HG02943 (cell line): ENCODE measurements at regions not wholly inside any gene's neighbourhood (a gene's known extent, or its start where the extent isn't known, plus 50 kb on each side); places are given as distances from the start of the nearest gene placed in this dataset.

Experiments used
- ATAC-seq: cut with Tn5 transposase; IDR thresholded peaks from one replicate; pipeline ENCODE4 v1.9.1; 2021; ENCODE audit warnings: mild to moderate bottlenecking, low read depth, moderate library complexity; ENCODE audit not compliant: unreplicated experiment

DNA sequence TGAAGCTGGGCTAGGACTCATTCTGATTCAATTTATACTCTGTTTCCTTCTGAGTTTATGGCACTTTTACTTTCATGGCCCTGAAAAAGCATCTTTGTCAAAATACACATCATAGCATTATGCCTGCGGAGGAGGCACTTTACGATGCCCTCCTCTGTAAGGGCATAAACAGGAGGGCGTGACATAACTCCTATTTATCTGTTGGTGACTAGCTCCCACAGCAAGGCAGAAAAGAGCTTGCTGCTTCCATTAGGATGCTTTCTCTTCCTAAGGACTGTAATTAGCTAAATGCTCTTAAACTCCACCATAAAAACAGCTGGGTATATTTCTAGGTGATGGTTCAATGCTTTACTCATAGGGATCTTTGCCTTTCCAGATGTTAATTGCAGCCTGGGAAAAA, 315.2 kb upstream of the GHITM start:
- no peak for ATAC-seq

DNA sequence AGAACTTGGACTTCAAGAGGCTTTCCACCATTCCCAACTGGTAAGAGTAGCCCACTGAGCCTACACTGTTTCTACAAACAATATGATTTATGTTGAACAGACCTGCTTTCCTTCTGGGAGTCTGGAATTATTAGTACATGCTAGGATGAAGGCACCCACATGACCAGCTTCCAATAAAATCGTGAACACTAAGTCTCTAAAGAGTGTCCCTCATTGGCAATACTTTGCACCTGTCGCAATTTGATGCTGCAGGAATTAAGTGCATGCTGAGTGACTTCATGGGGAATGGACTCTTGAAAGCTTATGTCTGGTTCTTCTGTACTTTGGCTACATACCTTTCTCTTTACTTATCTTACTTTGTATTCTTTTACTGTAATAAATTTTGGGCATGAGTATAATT, 305.2 kb upstream of the GHITM start:
- ATAC-seq = no peak

DNA sequence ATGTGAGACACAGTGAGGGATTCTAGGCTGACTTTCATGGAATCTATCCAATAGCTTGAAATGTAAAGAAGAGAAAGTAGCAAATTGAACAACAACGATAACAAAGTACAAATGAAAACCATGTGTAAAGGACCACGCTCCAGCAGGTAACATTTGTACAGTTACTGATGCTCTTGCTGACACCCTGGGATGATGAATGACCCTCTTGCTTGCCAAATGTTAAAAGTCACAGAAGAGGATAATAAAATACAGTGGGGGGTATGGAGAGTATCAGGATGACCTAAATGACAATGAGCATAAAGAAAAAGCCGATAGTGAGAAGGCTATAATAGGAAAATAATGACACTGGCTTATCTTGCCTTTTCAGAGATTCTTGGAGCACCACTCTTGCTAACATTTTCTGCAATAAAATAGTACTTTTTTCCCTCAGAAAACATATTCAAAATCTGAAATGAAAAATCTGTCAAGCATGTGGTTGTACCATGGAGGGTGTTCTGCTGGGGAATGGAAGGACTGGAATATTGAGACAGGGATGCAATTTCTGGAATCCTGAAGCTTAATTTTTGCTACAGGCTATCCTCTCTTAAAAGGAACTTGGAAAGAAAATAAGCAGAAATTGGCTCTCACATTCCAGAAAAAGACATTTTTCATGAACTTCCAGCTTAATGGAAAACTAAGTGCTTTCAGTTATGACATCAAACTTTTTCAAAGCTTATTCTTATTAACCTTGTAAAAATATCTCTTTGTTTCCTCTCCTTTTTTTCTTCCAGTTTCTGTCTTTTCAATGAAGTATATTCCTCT, 303.2 kb upstream of the GHITM start:
- ATAC-seq = no peak

DNA sequence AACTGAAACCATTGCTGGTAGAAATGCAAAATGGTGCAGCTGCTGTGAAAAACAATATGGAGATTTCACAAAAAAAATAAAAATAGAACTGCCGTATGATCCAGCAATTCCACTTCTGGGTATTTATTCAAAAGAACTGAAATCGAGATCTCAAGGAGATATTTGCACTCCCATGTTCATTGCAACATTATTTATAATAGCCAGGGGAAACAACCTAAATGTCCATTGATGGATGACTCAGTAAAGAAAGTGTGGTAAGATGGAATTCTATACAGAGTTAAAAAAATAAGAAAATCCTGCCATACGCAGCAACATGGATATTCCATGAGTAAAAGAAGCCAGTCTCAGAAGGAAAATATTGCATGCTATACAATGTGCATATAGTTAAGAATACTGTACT, 290.6 kb upstream of the GHITM start:
- no peak for ATAC-seq

DNA sequence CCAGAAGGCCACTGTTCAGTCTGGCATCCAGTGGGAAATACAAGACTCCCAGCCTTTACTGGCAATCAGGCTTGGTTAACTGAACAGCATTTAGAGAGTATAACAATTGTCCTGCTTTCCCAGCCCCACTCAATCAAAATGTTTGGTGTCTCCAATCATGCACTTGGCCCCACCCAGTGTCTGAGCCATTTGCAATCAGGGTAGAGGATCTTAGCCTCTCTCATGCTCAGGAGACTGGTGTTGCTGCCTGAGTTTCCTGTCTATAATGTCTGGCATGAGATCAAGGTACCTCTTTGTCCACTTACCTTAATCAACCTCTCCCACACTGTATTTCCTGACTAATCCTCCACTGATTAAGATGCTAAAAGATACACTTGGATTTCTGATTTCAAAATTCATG, 290.2 kb upstream of the GHITM start:
- ATAC-seq = no peak

DNA sequence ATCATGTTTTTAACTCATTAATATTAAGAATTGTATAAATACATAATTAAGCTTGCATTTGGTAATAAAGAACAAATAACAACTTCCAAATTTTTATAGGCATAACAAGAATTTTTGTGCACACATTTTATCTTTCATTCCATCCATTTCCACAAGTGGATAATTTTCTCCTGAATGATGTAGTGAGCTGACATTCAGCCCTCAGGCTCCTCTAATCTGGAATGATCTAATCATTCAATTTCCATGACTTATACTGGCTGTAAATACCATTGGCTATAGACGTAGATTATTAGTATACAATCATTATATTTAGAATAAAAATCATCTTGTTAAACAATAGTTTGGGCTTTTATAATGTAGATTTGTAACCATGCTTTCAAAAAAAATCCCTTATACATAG, 287.2 kb upstream of the GHITM start:
- ATAC-seq = no peak

DNA sequence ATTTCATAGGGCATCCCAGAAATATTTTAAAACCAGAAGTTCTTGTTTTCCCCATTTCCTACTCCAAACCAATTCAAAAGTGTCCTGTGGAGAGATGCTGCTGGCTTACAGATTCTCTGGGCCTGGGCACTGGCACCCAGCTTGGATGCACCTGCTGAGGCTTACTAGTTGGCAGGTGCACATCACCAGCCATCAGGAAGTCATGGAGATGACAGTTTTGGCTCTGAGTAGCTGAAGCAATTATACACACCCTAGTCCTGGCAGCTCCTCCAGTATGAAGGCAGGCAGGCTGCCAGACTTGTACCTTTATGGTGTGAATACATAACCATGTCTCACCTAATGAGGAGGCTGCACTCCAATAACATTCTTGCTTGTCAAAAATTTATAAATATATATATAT, 276.6 kb upstream of the GHITM start:
- ATAC-seq = no peak

DNA sequence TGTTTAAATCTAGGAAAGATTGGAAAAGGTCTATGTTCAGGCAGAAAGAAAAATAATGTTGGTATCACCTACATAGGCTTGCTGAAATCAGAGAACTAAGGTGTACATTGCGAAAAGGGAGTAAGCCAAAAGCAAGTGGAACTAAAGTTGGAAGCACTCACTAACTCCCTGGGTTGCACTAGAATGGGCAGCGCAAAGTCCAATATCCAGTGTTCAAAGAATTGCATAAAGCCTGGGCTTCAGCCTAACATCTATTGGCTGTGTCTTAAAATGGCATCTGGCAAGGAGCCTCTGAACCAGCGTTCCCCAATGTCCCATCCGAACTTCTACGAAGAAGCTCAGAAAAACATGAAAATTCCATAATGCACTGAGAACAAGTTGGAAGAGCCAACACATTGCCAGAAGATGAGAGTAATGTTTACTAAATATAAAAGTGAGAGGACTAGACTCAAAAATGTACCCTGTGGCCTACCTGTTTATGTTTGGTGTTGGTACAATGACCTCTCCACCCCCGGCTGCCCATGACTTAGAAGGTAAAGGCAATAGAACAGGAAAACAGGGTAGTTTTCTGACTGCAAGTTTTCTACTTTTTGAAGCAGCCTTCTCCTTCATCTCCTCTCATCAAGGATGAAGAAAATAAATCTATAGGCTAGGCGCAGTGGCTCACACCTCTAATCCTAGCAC, 275.9 kb upstream of the GHITM start:
- ATAC-seq = no peak

DNA sequence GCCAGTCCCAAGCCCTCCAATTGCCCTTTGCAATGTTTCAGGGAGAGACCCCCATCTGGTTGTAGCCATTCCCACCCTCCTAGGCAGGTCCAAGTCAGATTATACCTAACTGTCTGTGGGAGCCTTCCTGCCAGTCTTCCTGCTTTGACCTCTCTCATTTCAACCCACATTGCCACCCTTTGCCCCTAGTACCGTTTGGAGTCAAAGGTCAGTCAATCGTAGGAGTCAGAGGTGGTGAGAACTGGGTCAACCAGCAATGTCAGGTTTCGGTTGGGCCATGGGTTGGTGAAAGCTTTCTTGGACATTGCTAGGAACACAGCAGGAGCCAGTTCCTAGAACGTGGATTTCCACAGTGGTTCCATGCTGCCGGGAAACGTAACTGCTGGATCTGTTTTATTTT, 269.4 kb upstream of the GHITM start:
- no peak for ATAC-seq

DNA sequence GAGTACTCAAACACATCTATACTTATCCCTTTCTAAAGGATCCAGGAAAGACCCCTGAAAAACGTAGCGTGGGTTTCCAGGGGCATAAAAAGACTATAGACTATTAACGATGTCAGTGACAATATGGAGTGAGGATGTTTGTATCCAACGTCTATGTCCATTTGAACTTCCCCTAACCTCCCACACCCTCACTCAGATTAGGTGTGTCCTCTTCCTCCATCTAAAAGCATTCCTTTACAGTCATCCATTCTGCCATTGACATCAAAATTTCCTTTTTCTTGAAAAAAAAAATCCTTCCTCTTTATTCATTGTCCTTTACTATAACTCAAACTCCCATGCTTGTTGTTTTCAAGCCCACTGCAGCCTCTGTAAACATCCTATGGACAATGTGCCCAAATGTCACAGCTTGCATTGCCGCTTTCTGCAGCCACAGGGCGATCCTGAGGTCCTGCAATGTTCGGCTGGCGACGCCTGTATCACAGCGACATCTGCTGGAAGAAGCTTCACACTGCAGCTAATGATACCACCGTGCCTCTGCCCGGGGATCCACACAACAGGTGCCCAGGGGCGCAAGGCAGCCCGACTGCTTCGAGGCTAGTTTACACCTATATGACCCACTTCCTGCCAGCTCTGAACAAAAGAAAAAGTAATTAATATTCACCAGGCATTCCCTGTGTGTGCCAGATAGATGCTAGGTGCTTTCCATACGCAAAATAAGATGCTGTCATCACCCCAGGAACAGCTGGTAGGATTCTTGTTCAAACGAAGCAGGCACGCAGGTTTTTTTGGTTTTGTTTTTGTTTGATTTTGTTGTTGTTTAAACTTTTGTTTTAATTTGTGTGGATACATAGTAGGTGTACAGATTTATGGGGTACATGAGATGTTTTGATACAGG, 267.9 kb upstream of the GHITM start:
- ATAC-seq = peak; percentile 94

DNA sequence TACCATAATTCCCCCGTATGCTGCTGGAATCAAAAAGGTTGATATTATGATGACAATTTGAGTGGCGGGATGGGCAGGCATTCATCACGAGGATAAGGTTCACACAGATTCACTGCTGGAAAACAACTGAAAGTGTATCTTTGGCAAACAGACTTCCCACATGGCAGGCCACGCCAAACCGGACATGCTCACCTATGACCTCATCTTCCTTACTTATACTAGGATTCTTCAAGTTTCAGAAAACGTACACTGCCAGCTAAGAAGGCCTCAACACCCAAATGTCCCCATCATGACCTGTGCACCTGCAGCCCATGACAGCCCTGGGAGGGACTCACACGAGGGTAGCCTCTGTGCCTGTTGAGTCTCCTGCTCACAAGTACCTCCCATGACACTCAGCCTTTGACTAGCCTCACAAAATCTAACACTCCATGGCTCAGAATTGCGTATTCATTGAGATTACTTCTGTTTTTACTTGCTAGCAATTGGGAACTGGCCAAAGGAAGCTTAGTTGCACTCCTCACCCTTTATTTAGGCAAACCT, 259.0 kb upstream of the GHITM start:
- no peak for ATAC-seq

DNA sequence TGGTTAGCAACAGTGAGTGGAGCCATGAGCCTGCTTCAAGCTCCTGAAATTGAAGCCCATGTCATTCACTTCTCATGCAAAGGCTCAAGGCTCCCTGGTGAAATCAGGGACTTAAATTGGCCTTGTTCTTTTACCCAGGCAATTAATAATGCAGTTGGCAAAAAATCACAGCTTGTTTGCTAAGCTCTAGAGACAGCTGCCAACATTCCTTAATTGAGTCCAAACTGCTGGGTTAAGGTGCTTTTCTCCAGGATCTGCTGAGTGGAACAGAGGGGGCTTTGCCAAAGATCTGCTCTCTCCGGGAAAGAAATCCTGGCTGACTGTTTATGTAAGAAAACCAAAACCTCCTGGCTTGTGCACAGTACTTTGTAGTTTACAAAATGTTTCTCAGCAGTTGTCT, 257.6 kb upstream of the GHITM start:
- no peak for ATAC-seq

DNA sequence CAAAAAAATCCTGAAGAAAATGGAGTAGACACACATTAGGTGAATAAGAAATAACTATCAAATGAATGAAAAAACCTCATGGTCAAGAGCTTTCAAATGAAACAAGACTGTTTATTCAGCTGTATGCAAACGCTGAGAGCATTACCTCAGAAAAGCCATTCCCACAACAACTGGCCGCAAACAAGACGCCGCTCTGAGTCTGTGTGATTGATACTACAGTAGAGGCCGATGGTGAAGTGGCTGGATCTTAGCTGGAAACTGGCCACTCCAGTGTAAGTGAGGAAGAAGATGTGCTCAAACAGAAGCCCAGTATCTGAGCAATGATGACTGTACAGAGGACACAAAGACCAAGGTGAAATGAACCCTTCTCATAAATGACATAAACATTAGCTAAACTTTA, 252.4 kb upstream of the GHITM start:
- no peak for ATAC-seq

DNA sequence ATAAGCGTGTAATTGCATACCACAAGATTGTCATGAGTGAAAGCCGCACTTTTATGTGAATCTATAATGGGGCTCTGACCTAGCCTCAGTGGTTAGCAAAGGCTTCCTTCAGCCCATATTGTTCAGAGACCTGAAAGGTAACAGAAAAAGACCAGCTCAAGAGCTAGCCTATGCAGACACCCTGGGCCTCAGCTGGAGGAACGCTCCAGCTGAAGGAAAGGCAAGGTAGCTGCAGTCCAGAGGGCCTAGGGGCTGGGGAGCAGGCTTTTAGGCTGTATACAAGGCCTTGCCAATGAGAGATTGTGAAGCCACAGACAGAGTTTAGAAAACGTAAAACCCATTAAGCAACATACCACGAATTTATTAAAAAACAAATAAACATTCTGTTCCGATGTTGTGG, 246.6 kb upstream of the GHITM start:
- no peak for ATAC-seq

DNA sequence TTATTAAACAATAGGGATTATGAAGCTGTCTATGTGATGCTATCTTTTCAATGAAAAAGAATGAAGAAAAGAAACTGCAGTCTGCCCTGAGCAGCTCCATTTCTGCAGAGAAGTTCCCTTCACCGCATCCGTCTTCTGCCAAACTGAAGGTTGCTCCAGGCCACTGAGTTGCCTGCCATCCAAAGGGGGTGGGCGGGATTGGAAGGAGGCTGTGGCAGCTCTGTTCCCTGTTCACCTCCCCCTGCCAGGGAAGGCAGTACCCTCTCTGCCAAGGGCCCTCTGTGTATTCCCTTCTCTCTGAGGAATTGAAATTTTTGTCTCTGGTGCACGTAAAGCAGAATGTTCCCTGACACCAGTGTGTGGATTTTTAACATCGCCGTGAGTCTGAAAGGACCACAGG, 243.1 kb upstream of the GHITM start:
- no peak for ATAC-seq

DNA sequence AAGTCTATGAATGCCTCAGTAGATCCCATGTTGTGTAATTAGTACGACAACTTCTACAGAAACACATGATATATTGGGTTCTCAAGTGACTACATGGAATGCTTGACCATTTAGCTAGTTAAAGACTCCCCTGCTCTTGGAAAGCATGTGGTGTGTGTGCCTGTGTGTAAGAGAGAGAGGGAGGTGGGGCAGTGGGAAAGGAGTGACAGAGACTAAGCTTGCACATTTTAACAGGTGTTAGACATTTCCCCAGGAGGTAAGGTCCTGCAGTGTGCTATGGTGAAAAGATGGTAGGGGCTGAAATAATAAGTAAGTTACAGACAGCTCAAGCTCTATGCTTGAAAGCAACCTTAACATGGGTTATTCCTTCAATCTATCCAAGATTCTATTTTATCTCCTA, 241.7 kb upstream of the GHITM start:
- ATAC-seq = no peak

DNA sequence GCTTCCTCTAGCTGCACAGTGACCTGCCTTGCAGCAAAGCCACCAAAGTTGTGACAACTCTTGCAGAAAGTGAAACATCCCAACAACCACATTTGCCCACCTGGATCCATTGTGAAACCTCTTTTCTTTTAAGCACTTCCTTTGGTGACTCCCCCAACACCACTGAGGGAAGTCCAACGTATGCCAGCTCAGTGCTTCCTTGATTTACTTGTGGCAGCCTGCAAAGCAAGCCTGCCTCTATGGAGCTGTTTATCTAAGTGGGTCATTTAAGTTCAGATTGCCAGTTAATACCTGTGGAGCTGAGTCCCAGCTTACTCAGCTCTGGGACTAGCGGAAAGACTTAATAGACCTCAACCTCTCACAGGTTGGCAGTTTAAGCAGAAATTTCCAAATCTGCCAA, 230.8 kb upstream of the GHITM start:
- no peak for ATAC-seq

DNA sequence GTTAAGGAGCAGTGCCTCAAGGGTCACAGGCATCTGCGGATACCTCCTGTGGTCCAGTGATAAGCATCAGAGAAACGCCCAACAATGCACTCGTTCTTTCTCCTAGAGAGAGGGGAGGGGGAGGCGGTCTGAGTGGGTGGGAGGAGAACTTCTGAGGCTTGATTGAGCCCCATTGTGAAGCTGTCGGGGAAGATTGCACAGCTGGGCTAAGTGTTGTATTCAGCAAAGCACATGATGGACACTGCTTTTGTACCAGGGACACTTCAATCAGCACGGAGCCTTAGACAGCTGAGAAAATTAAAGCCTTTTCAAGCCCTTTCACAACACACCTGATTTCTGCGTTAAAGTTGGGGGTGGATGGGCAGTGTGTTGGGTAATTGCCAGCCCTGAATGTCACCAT, 230.3 kb upstream of the GHITM start:
- ATAC-seq = no peak

DNA sequence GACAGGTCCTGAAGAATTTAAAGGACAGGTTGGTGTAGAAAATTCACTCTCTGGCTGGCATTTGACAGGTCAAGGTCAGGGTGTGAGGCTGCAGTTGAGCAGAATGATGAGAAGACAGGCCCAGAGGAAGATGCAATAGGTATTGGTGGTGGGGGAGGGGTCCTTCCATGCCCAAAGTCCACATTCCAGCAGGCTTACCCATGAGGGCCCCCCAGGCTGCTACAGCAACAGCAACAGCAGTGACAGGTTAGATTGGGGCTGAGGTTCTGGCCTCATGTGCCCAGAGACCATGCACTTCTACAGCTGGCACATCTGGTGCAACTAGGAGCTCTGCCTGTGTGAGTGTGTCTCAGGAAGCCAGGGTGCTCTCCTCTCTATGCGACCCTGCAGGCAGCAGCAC, 223.5 kb upstream of the GHITM start:
- ATAC-seq = no peak

DNA sequence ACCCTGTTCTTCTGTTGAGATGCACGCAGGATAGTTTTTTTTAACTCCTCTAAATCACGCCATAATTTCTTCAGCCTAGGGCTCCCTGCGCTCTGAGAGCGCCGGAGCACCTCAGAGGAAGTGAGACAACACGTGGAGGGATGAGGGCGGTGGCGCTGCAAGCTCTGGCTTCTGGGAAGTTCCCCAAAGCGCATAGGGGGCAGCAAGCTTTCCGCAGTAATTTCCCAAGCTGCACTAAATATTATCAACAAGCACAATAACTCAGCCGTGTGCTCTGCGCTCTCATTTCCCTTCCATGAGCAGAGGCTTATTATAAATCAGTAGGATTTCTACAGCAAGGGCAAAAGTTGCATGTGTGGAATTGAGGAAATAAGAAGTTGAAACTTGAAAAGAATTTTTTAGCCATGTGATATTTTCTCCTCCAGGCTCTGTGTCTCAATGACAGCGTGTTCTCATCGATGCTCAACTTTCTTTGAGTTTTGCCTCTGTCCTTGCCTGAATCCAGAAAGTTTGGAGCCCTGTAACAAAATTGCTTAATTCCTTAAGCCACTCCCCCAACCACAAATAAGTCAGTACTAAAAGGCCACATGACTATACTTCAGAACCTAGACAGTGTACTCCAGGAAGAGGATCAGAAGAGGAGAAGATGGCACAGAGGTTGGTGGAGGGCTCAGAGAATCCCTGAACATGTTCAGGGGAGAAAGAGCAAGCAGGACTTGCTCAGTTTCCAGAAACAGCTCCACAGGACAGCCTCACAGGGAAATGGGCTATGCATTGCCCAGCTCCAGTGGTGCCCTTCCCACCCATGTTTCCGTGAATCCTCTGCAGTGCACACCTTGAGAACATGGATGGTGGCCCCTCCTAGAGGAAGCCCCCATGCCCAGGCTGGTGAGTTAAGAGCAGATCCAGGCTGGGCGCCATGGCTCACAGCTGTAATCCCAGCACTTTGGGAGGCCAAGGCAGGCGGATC, 221.5 kb upstream of the GHITM start:
- peak; percentile 70 for ATAC-seq
